Spinal cord (tissue), 9 donors: ENCODE measurements at regions not wholly inside any gene's neighbourhood (a gene's known extent, or its start where the extent isn't known, plus 50 kb on each side); places are given as distances from the start of the nearest gene placed in this dataset.
A peak's percentile ranks its signal among the peaks of the same experiment; 100 is the strongest.

ENCODE experiments used
- DNase-seq, 6 donors: peaks; one replicate each; pipeline versions ENCODE4 v3.0.0 to v3.0.0-alpha.2; 2013 to 2015; ENCODE audit warnings: low spot score in 6 of 6, low read depth in 4 of 6
- H3K27ac ChIP-seq: one replicate; pipeline ENCODE4 v1.5.1; 2013; ENCODE audit warnings: low read depth, low read length, control low read depth
- H3K27me3 ChIP-seq: one replicate; pipeline ENCODE4 v1.6.1; 2013; ENCODE audit warnings: low read length; ENCODE audit not compliant: control insufficient read depth, insufficient read depth
- H3K36me3 ChIP-seq: one replicate; pipeline ENCODE4 v1.6.1; 2013; ENCODE audit warnings: low read length; ENCODE audit not compliant: control insufficient read depth, insufficient read depth
- H3K4me1 ChIP-seq: one replicate; pipeline ENCODE4 v1.6.1; 2013; ENCODE audit warnings: low read length; ENCODE audit not compliant: control insufficient read depth, insufficient read depth
- H3K4me3 ChIP-seq: one replicate; pipeline ENCODE4 v1.5.1; 2013; ENCODE audit warnings: low read depth, low read length, control low read depth
- H3K9me3 ChIP-seq: one replicate; pipeline ENCODE4 v1.6.1; 2013; ENCODE audit warnings: low read length; ENCODE audit not compliant: control insufficient read depth, insufficient read depth
- WGBS: methylation state at CpG from one replicate; pipeline ENCODE4 v1.1.5; 2013; ENCODE audit warnings: missing lambda C conversion rate; ENCODE audit not compliant: insufficient coverage; 5-methylcytosine and 5-hydroxymethylcytosine counted together
- donor health status: healthy.

- WGBS: 40% methylated on average over 1 of the region's 3 CpGs
- no peak overlapping the region for H3K27ac ChIP-seq
- no peaks in the 10 kb centered on the region for H3K9me3 ChIP-seq
- H3K27me3 ChIP-seq: no peaks in the 10 kb centered on the region
- no peak for DNase-seq
- H3K4me3 ChIP-seq: no peak overlapping the region
- no peaks in the 10 kb centered on the region for H3K36me3 ChIP-seq
- no peaks in the 10 kb centered on the region for H3K4me1 ChIP-seq
Measured at GRCh38 chr18:2028986-2029385, 542.3 kb downstream of the METTL4 start.

- no peaks in the 10 kb centered on the region for H3K4me1 ChIP-seq
- H3K9me3 ChIP-seq: no peaks in the 10 kb centered on the region
- H3K27ac ChIP-seq: no peak overlapping the region
- no peaks in the 10 kb centered on the region for H3K36me3 ChIP-seq
- no peak for DNase-seq
- H3K27me3 ChIP-seq: no peaks in the 10 kb centered on the region
- H3K4me3 ChIP-seq: no peak overlapping the region
Measured at GRCh38 chr18:2030647-2031046, 540.7 kb downstream of the METTL4 start.

DNA sequence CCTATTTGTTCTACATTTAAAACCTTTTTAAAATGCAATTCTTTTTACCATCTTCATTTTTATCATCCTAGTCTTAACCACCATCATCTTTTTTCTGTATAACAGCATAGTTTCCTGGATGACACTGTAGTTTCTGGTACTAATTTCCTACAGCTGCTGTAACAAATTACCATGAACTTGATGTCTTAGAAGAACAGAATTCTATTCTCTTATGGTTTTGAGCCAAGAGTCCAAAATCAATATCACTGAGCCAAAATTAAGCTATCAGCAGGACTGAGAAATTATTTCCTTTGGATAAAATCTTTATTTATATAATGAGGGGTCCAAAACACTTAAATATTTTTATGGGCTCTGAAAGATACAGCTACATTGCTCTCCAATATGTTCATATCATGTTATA is 539.3 kb downstream of the METTL4 start:
- H3K4me3 ChIP-seq: no peak overlapping the region
- H3K27me3 ChIP-seq: no peaks in the 10 kb centered on the region
- H3K4me1 ChIP-seq: no peaks in the 10 kb centered on the region
- peak in 1 of 6 donors; percentile 29 for DNase-seq
- H3K9me3 ChIP-seq: no peaks in the 10 kb centered on the region
- H3K27ac ChIP-seq: no peak overlapping the region
- no peaks in the 10 kb centered on the region for H3K36me3 ChIP-seq

DNA sequence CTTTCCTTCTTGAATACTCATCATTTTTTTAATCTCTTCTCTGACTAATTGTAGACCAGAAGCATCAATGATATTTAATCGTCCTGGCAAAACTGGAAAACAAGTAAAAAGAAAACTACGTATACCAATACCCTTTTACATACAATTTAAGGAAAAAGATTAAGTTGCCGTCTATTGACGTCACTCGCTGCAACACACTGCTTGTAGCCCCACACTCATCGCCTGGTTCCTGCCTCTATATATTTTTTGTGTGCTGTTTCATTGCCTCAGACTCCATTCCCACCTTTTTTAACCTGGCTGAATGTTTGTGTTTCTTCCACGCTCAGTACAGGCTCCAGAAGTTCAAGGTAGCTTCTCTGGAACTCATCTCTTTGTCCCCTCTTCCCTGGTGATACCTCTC is 536.2 kb downstream of the METTL4 start:
- Histone ChIP-seq H3K36me3 (no peaks in the 10 kb centered on the region), H3K27me3 (no peaks in the 10 kb centered on the region), H3K4me1 (no peaks in the 10 kb centered on the region), H3K9me3 (no peaks in the 10 kb centered on the region), H3K4me3 (no peak overlapping the region), H3K27ac (no peak overlapping the region)
- WGBS: 93% methylated on average over 6 of the region's 7 CpGs
- no peak for DNase-seq

DNA sequence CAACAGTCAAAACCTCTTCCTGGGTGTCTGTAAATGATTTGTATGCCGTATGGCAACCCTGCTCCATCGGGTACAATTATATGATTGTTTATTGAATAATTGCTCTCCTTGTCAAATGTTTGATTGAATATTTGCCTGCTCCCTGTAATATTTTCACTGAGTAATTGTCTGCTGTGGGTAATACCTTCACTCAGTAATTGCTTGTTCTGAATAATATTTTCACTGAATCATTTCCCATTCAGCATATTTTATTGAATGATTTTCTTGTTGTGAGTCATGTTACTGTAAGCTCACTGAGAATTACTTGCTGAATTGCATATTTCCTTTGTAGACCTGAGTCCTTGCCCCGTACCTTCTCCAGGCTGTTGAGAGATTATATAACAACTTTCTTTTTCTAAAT is 535.2 kb downstream of the METTL4 start:
- peak in 3 of 6 donors; percentile 4 to 84 (median 5) for DNase-seq
- H3K27ac ChIP-seq: no peak overlapping the region
- WGBS: no CpG with 5 or more reads among the region's 3 CpGs
- H3K36me3 ChIP-seq: no peaks in the 10 kb centered on the region
- no peaks in the 10 kb centered on the region for H3K9me3 ChIP-seq
- no peak overlapping the region for H3K4me3 ChIP-seq
- no peaks in the 10 kb centered on the region for H3K27me3 ChIP-seq
- no peaks in the 10 kb centered on the region for H3K4me1 ChIP-seq

DNA sequence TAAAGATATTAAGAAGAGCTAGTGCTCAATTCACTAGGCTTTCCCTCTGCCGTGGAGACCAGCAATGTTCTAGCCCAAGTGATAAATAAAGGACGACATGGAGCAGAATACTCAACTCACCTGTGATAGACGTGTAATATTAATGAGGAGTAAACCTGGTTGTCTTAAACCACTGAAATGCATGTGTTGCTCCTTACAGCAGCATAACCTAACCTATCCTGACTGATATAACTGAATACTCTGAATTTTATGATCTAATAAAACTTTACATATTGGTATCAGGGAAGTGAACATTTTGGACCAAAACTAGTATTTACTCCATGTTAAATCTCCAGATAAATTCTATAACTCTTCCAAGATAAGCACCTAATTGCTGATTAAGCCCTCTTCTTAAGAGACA is 531.0 kb downstream of the METTL4 start:
- Histone ChIP-seq H3K27me3 (no peaks in the 10 kb centered on the region), H3K36me3 (no peaks in the 10 kb centered on the region), H3K4me3 (no peak overlapping the region), H3K27ac (no peak overlapping the region), H3K4me1 (no peaks in the 10 kb centered on the region), H3K9me3 (no peaks in the 10 kb centered on the region)
- WGBS: no CpG with 5 or more reads among the region's 3 CpGs
- DNase-seq: no peak

DNA sequence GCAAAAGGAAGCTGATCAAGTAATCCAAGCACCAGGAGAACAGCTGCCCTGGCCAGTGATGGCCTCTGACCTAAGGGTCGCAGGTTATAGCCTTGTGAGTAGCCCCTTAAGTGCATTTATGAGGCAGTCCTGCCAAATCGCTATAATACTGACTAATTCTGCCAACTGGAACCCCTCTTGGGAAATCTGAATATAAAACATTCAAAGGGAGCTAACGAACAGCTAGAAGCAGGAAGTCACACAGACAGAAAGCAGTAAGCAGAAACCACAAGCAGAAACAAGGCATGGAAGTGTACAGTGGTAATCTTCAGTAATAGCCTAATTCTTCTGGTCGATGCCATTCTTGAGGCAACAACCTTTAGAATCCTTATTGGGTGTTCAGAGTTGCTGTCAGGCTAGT is 521.3 kb downstream of the METTL4 start:
- 69% methylated on average over 4 of the region's 4 CpGs for WGBS
- H3K9me3 ChIP-seq: no peaks in the 10 kb centered on the region
- H3K27ac ChIP-seq: no peak overlapping the region
- DNase-seq: no peak
- H3K27me3 ChIP-seq: no peaks in the 10 kb centered on the region
- H3K4me3 ChIP-seq: no peak overlapping the region
- H3K36me3 ChIP-seq: no peaks in the 10 kb centered on the region
- no peaks in the 10 kb centered on the region for H3K4me1 ChIP-seq

DNA sequence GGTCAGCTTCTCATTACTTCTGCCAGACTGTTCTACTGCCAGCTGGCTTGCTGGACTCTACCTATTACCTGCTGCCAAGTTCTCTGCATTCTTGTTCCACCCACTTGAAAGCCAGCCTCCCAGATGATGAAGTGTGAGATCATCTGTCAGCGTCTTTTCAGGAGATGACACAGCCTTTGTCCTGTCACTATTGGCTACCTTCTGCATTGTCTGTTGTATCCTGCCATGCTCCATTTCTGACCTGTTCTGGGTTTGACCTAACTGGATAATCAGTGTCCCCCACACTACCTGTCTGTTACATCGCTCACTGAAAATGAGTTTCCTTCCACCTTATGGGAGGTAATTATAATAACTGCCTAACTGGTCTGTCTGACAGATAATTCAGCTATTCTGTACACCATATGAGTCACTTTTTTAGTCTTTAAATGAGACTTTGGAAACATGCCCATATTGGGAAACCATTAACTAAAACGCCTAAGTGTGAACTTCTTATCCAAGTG is 520.6 kb downstream of the METTL4 start:
- Histone ChIP-seq H3K27ac (no peak overlapping the region), H3K27me3 (no peaks in the 10 kb centered on the region), H3K36me3 (no peaks in the 10 kb centered on the region), H3K4me1 (no peaks in the 10 kb centered on the region), H3K4me3 (no peak overlapping the region), H3K9me3 (no peaks in the 10 kb centered on the region)
- no peak for DNase-seq
- WGBS: 100% methylated on average over 2 of the region's 3 CpGs

GRCh38 chr18:2053490-2054089 is 517.7 kb downstream of the METTL4 start:
- Histone ChIP-seq H3K4me3 (no peak overlapping the region), H3K36me3 (no peaks in the 10 kb centered on the region), H3K27ac (no peak overlapping the region), H3K9me3 (no peaks in the 10 kb centered on the region), H3K27me3 (no peaks in the 10 kb centered on the region), H3K4me1 (no peaks in the 10 kb centered on the region)
- no CpG with 5 or more reads among the region's 3 CpGs for WGBS
- DNase-seq: peak in 1 of 6 donors; percentile 31

GRCh38 chr18:2059336-2059735 is 512.0 kb downstream of the METTL4 start:
- H3K27me3 ChIP-seq: no peaks in the 10 kb centered on the region
- no peak overlapping the region for H3K4me3 ChIP-seq
- no peaks in the 10 kb centered on the region for H3K9me3 ChIP-seq
- no CpG with 5 or more reads among the region's 4 CpGs for WGBS
- no peaks in the 10 kb centered on the region for H3K36me3 ChIP-seq
- H3K27ac ChIP-seq: no peak overlapping the region
- DNase-seq: no peak
- H3K4me1 ChIP-seq: no peaks in the 10 kb centered on the region
